OCI-LY1 (cell line): ENCODE measurements at regions not wholly inside any gene's neighbourhood (a gene's known extent, or its start where the extent isn't known, plus 50 kb on each side); places are given as distances from the start of the nearest gene placed in this dataset.

Experiments
- H2AFZ ChIP-seq: fragments of 200-600 bp; sonication (generic), shearing (Covaris generic); 2 replicates; pipeline ENCODE4 v1.6.0; 2014; ENCODE audit warnings: antibody characterized with exemption, mild to moderate bottlenecking, low read length
- H3F3A ChIP-seq: fragments of 200-600 bp; sonication (generic), shearing (Covaris generic); 2 replicates; pipeline ENCODE4 v1.6.0; 2014; ENCODE audit warnings: mild to moderate bottlenecking, antibody characterized with exemption, low read length, moderate library complexity; ENCODE audit not compliant: insufficient read depth
- H3K27ac ChIP-seq: fragments of 200-600 bp; sonication (generic); 2 replicates; pipeline ENCODE4 v1.5.1; 2014; ENCODE audit warnings: low read length, mixed run types, mild to moderate bottlenecking, low read depth; ENCODE audit not compliant: poor library complexity, severe bottlenecking
- H3K27me3 ChIP-seq: fragments of 200-600 bp; sonication (generic); 2 replicates; pipeline ENCODE4 v1.6.0; 2014; ENCODE audit warnings: antibody characterized with exemption, mild to moderate bottlenecking, low read length, moderate library complexity; ENCODE audit not compliant: insufficient read depth
- H3K36me3 ChIP-seq: fragments of 200-600 bp; sonication (generic); 2 replicates; pipeline ENCODE4 v1.6.1; 2014; ENCODE audit warnings: mild to moderate bottlenecking, antibody characterized with exemption, low read length, moderate library complexity, mixed read lengths; ENCODE audit not compliant: insufficient read depth
- H3K4me1 ChIP-seq: fragments of 200-600 bp; sonication (generic); 2 replicates; pipeline ENCODE4 v1.5.1; 2014; ENCODE audit warnings: mild to moderate bottlenecking, low read length, moderate library complexity; ENCODE audit not compliant: insufficient read depth, severe bottlenecking
- H3K4me2 ChIP-seq: fragments of 200-600 bp; sonication (generic), shearing (Covaris generic); 2 replicates; pipeline ENCODE4 v1.6.1; 2014; ENCODE audit warnings: low read length
- H3K4me3 ChIP-seq: fragments of 200-600 bp; sonication (generic); 2 replicates; pipeline ENCODE4 v1.5.1; 2014; ENCODE audit warnings: low read length, low read depth, mild to moderate bottlenecking, mixed read lengths; ENCODE audit not compliant: poor library complexity, severe bottlenecking
- H3K79me2 ChIP-seq: fragments of 200-600 bp; shearing (Covaris generic); 2 replicates; pipeline ENCODE4 v1.6.1; 2016; ENCODE audit warnings: mixed run types, low read length, mixed read lengths; ENCODE audit not compliant: insufficient read depth
- H3K9ac ChIP-seq: fragments of 200-600 bp; sonication (generic), shearing (Covaris generic); 2 replicates; pipeline ENCODE4 v1.6.1; 2014; ENCODE audit warnings: mild to moderate bottlenecking, low read length, mixed read lengths
- H3K9me2 ChIP-seq: fragments of 200-600 bp; sonication (generic), shearing (Covaris generic); 2 replicates; pipeline ENCODE4 v1.6.1; 2014; ENCODE audit warnings: low read depth, mild to moderate bottlenecking, low read length, mixed read lengths
- H3K9me3 ChIP-seq: fragments of 200-600 bp; shearing (Covaris generic); 2 replicates; pipeline ENCODE4 v1.6.1; 2014; ENCODE audit warnings: low read length, mixed read lengths
- H4K20me1 ChIP-seq: fragments of 200-600 bp; sonication (generic), shearing (Covaris generic); 2 replicates; pipeline ENCODE4 v1.6.0; 2016; ENCODE audit warnings: mild to moderate bottlenecking, low read length; ENCODE audit not compliant: insufficient read depth
- EZH2 ChIP-seq: fragments of 200-600 bp; sonication (generic), shearing (Covaris generic); IDR thresholded peaks from 2 replicates; pipeline ENCODE4 v1.8.0; 2017; ENCODE audit warnings: borderline replicate concordance, mixed run types, mild to moderate bottlenecking, antibody characterized with exemption, low read length, moderate library complexity, mixed read lengths
- TF ChIP-seq, protein P1 (sequence below): fragments of 200-600 bp; sonication (generic), shearing (Covaris generic); IDR thresholded peaks from 2 replicates; pipeline ENCODE4 v1.5.1; 2017; ENCODE audit warnings: mild to moderate bottlenecking, antibody characterized with exemption, low read length, moderate library complexity, mixed read lengths

DNA sequence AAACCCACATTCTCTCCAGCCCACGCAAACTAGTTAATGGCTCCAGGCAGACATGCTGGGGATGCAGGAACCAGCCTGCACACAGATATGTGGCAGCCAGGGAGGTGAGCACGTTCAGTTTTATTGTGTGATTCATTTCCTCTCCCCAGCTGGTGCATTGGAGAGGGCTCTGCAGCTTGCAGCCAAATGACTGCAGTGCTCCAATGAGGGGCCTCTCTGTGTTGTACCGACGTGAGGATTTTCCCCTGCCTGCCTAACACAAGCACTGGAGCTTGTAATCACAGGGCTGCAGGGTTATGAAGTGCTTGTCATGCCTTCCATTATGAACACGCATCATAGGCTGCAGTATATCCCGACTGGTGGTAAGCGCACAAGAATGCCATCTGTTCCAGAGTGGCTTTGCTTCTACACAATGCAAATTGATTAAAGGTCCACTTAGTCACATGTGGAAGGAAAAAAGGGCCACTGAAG is 92.3 kb upstream of the THUMPD2 start:
- H3K4me1 ChIP-seq = no peaks in the 10 kb centered on the region
- no peak overlapping the region for H3K4me2 ChIP-seq
- no peaks in the 10 kb centered on the region for H3K9me3 ChIP-seq
- no peak overlapping the region for H3K4me3 ChIP-seq
- H3K27me3 ChIP-seq = no peaks in the 10 kb centered on the region
- H3K9me2 ChIP-seq = no peaks in the 10 kb centered on the region
- TF ChIP-seq, protein P1, sequence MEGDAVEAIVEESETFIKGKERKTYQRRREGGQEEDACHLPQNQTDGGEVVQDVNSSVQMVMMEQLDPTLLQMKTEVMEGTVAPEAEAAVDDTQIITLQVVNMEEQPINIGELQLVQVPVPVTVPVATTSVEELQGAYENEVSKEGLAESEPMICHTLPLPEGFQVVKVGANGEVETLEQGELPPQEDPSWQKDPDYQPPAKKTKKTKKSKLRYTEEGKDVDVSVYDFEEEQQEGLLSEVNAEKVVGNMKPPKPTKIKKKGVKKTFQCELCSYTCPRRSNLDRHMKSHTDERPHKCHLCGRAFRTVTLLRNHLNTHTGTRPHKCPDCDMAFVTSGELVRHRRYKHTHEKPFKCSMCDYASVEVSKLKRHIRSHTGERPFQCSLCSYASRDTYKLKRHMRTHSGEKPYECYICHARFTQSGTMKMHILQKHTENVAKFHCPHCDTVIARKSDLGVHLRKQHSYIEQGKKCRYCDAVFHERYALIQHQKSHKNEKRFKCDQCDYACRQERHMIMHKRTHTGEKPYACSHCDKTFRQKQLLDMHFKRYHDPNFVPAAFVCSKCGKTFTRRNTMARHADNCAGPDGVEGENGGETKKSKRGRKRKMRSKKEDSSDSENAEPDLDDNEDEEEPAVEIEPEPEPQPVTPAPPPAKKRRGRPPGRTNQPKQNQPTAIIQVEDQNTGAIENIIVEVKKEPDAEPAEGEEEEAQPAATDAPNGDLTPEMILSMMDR = no peak
- no peak for TF ChIP-seq EZH2
- H3K27ac ChIP-seq = no peak overlapping the region
- H3F3A ChIP-seq = no peaks in the 10 kb centered on the region
- H4K20me1 ChIP-seq = no peaks in the 10 kb centered on the region
- H2AFZ ChIP-seq = no peak overlapping the region
- H3K79me2 ChIP-seq = no peaks in the 10 kb centered on the region
- H3K9ac ChIP-seq = no peak overlapping the region
- H3K36me3 ChIP-seq = no peaks in the 10 kb centered on the region

DNA sequence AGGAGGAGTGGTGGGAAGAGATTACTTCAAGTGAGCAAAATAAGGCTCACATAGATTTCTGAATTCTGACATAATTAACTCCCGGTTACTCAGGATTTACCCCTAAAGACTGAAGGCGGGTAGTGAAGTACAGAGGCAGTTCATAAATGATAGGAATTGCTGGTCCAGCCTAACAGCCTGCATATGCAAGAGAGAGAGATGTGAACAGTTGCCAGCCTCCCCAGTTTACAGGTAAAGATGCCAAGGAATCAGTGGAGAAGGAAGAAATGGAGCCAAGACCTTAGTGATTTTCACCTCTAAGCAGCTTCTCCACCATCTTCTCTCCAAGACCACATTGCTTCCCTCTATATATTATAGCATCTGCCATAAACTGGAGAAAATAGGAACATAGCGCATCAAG is 91.8 kb upstream of the THUMPD2 start:
- Histone ChIP-seq H3K4me2 (no peak overlapping the region), H3K9me2 (no peaks in the 10 kb centered on the region), H2AFZ (no peak overlapping the region), H3K4me1 (no peaks in the 10 kb centered on the region), H3K27me3 (no peaks in the 10 kb centered on the region), H4K20me1 (no peaks in the 10 kb centered on the region), H3K79me2 (no peaks in the 10 kb centered on the region), H3K9me3 (no peaks in the 10 kb centered on the region), H3K9ac (no peak overlapping the region), H3K27ac (no peak overlapping the region), H3F3A (no peaks in the 10 kb centered on the region), H3K4me3 (no peak overlapping the region), H3K36me3 (no peaks in the 10 kb centered on the region)
- TF ChIP-seq, protein P1 = no peak
- no peak for TF ChIP-seq EZH2

DNA sequence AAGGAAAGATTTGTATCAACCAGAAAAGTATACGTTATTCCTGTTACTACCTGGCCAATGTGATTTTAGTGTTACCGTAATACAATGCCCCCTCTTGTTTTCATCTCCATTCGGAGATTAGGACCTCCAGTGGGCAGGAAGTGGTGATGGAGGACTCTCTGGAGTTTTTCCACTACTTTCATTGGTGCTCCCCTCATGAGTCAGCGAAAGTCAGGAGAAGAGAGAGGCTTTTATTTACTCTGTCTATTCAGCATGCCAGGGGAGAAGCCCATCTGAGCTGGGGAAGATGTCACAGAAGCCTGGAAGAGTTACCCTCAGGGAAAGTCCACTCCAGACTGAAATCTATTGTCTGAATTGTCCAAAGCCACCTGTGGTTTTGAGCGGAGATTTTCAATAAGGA is 88.2 kb upstream of the THUMPD2 start:
- H3K27me3 ChIP-seq = no peaks in the 10 kb centered on the region

More for the DNA sequence above, 88.2 kb upstream of the THUMPD2 start:
- Histone ChIP-seq H2AFZ (no peak overlapping the region), H3K4me2 (no peak overlapping the region), H3K27ac (no peak overlapping the region), H3K4me1 (no peaks in the 10 kb centered on the region), H3F3A (no peaks in the 10 kb centered on the region), H4K20me1 (no peaks in the 10 kb centered on the region), H3K36me3 (no peaks in the 10 kb centered on the region), H3K9ac (no peak overlapping the region), H3K4me3 (no peak overlapping the region), H3K9me3 (no peaks in the 10 kb centered on the region), H3K9me2 (no peaks in the 10 kb centered on the region), H3K79me2 (no peaks in the 10 kb centered on the region)
- no peak for TF ChIP-seq EZH2
- TF ChIP-seq, protein P1 = no peak
